CD4-positive, alpha-beta memory T cell (primary cell): ENCODE measurements at regions not wholly inside any gene's neighbourhood (a gene's known extent, or its start where the extent isn't known, plus 50 kb on each side); places are given as distances from the start of the nearest gene placed in this dataset.

Experiments used
- CTCF ChIA-PET: fragments of 350-600 bp; sonication (Branson Sonifier 250); formaldehyde crosslinking; loops from one replicate; lab custom pipeline; 2021; ENCODE audit warnings: inconsistent platforms; ENCODE audit not compliant: partially characterized antibody; lab: Charles Lee
- POLR2A ChIA-PET: fragments of 350-600 bp; sonication (Branson Sonifier 250); formaldehyde crosslinking; loops from one replicate; lab custom pipeline; 2021; ENCODE audit not compliant: partially characterized antibody; lab: Charles Lee
- DNase-seq, 5 donors: peaks; one replicate each; pipeline versions ENCODE4 v3.0.0 to v3.0.0-alpha.2; 2020 to 2022; ENCODE audit warnings: mixed read lengths in 1 of 5
- H3K27ac ChIP-seq: one replicate; pipeline ENCODE4 v1.7.0; 2013; ENCODE audit warnings: low read depth, low read length
- H3K27me3 ChIP-seq: 2 replicates; pipeline ENCODE4 v1.7.0; 2013; ENCODE audit warnings: mild to moderate bottlenecking, low read length, moderate library complexity; ENCODE audit not compliant: insufficient read depth
- H3K36me3 ChIP-seq: 2 replicates; pipeline ENCODE4 v1.7.0; 2013; ENCODE audit warnings: mild to moderate bottlenecking, low read length, moderate library complexity; ENCODE audit not compliant: insufficient read depth
- H3K4me1 ChIP-seq: 2 replicates; pipeline ENCODE4 v1.7.0; 2013; ENCODE audit warnings: mild to moderate bottlenecking, low read length, moderate library complexity; ENCODE audit not compliant: insufficient read depth
- H3K4me3 ChIP-seq, 2 donors: one replicate each; pipeline ENCODE4 v1.7.0; 2013; ENCODE audit warnings: low read length in 2 of 2, mild to moderate bottlenecking in 1 of 2
- H3K9me3 ChIP-seq, 2 donors: one replicate each; pipeline ENCODE4 v1.7.0; 2013; ENCODE audit warnings: low read length in 2 of 2, control low read depth in 1 of 2; ENCODE audit not compliant: control insufficient read depth in 1 of 2
- H3K27ac Mint-ChIP-seq, 7 donors: one replicate each; pipeline ENCODE4 v1.8.0; 2020 to 2021; ENCODE audit warnings: mixed read lengths in 7 of 7, mild to moderate bottlenecking in 6 of 7, inconsistent platforms in 3 of 7, moderate library complexity in 3 of 7
- H3K27me3 Mint-ChIP-seq, 2 donors: one replicate each; pipeline ENCODE4 v1.8.0; 2020 to 2021; ENCODE audit warnings: mixed read lengths in 2 of 2
- H3K36me3 Mint-ChIP-seq, 2 donors: one replicate each; pipeline ENCODE4 v1.8.0; 2020 to 2021; ENCODE audit warnings: mixed read lengths in 2 of 2, inconsistent platforms in 1 of 2, mild to moderate bottlenecking in 1 of 2
- H3K4me1 Mint-ChIP-seq, 4 donors: one replicate each; pipeline ENCODE4 v1.8.0; 2020 to 2021; ENCODE audit warnings: mixed read lengths in 4 of 4, mild to moderate bottlenecking in 1 of 4
- H3K4me3 Mint-ChIP-seq, 8 donors: one replicate each; pipeline ENCODE4 v1.8.0; 2020 to 2021; ENCODE audit warnings: mixed read lengths in 8 of 8, mild to moderate bottlenecking in 7 of 8, moderate library complexity in 6 of 8, inconsistent platforms in 3 of 8
- H3K9me3 Mint-ChIP-seq, 8 donors: one replicate each; pipeline ENCODE4 v1.8.0; 2020 to 2021; ENCODE audit warnings: mixed read lengths in 8 of 8, mild to moderate bottlenecking in 5 of 8, inconsistent platforms in 3 of 8, moderate library complexity in 1 of 8
- intact Hi-C: fragments of 100-400 bp; cut with micrococcal nuclease; formaldehyde crosslinking; loops from one replicate; pipeline ENCODE4 v1.15.1; 2023

GRCh38 chr7:118777308-118777707 lies 552.8 kb downstream of the ANKRD7 start:
- Mint-ChIP-seq H3K4me1 (no peaks in the 10 kb centered on the region), H3K9me3 (peaks cover 0 to 14% (median 4%) of the 10 kb centered on the region in 8 donors), H3K27ac (no peak overlapping the region), H3K4me3 (no peak overlapping the region), H3K27me3 (no peaks in the 10 kb centered on the region), H3K36me3 (no peaks in the 10 kb centered on the region)
- no peaks in the 10 kb centered on the region for H3K4me1 ChIP-seq
- H3K4me3 ChIP-seq: no peak overlapping the region
- intact Hi-C loops: no loop called here
- no peaks in the 10 kb centered on the region for H3K36me3 ChIP-seq
- ChIA-PET CTCF (no interaction called here), POLR2A (no interaction called here)
- DNase-seq: no peak
- H3K9me3 ChIP-seq: no peaks in the 10 kb centered on the region
- H3K27me3 ChIP-seq: no peaks in the 10 kb centered on the region
- no peak overlapping the region for H3K27ac ChIP-seq

GRCh38 chr7:118792682-118793081 lies 568.2 kb downstream of the ANKRD7 start:
- Mint-ChIP-seq H3K9me3 (peaks cover 0 to 12% (median 4%) of the 10 kb centered on the region in 8 donors), H3K4me3 (no peak overlapping the region), H3K36me3 (no peaks in the 10 kb centered on the region), H3K27me3 (no peaks in the 10 kb centered on the region), H3K4me1 (no peaks in the 10 kb centered on the region), H3K27ac (no peak overlapping the region)
- no peaks in the 10 kb centered on the region for H3K36me3 ChIP-seq
- ChIA-PET POLR2A (no interaction called here), CTCF (no interaction called here)
- no peak overlapping the region for H3K4me3 ChIP-seq
- intact Hi-C loops: no loop called here
- H3K27me3 ChIP-seq: no peaks in the 10 kb centered on the region
- H3K4me1 ChIP-seq: no peaks in the 10 kb centered on the region
- H3K27ac ChIP-seq: no peak overlapping the region
- DNase-seq: no peak
- no peaks in the 10 kb centered on the region for H3K9me3 ChIP-seq

GRCh38 chr7:118793582-118793981 lies 569.1 kb downstream of the ANKRD7 start:
- CTCF ChIA-PET: no interaction called here
- no peak overlapping the region for H3K4me3 Mint-ChIP-seq
- Histone ChIP-seq H3K4me3 (no peak overlapping the region), H3K36me3 (no peaks in the 10 kb centered on the region), H3K9me3 (no peaks in the 10 kb centered on the region), H3K27ac (no peak overlapping the region), H3K27me3 (no peaks in the 10 kb centered on the region), H3K4me1 (no peaks in the 10 kb centered on the region)
- H3K9me3 Mint-ChIP-seq: peaks cover 0 to 12% (median 4%) of the 10 kb centered on the region in 8 donors
- H3K27me3 Mint-ChIP-seq: no peaks in the 10 kb centered on the region
- POLR2A ChIA-PET: no interaction called here
- intact Hi-C loops: no loop called here
- H3K36me3 Mint-ChIP-seq: no peaks in the 10 kb centered on the region
- H3K4me1 Mint-ChIP-seq: no peaks in the 10 kb centered on the region
- DNase-seq: no peak
- H3K27ac Mint-ChIP-seq: no peak overlapping the region

- Mint-ChIP-seq H3K27me3 (no peaks in the 10 kb centered on the region), H3K4me1 (no peaks in the 10 kb centered on the region), H3K4me3 (no peak overlapping the region), H3K9me3 (peaks cover 0 to 15% (median 7%) of the 10 kb centered on the region in 8 donors), H3K36me3 (no peaks in the 10 kb centered on the region), H3K27ac (no peak overlapping the region)
- ChIA-PET CTCF (no interaction called here), POLR2A (no interaction called here)
- Histone ChIP-seq H3K4me3 (no peak overlapping the region), H3K27ac (no peak overlapping the region), H3K4me1 (no peaks in the 10 kb centered on the region), H3K27me3 (no peaks in the 10 kb centered on the region), H3K9me3 (no peaks in the 10 kb centered on the region), H3K36me3 (no peaks in the 10 kb centered on the region)
- intact Hi-C loops: no loop called here
- DNase-seq: no peak
These were observed 569.9 kb downstream of the ANKRD7 start for GRCh38 chr7:118794419-118794818.

GRCh38 chr7:118801366-118801765 lies 576.9 kb downstream of the ANKRD7 start:
- H3K27ac Mint-ChIP-seq: no peak overlapping the region

GRCh38 chr7:118802726-118803125 lies 578.2 kb downstream of the ANKRD7 start:
- CTCF ChIA-PET: interaction anchor here (0.7 kb wide), 1 partner anchor 723 kb away, joined by 3 read pairs; no protein-coding TSS in a partner anchor
- H3K9me3 ChIP-seq: no peaks in the 10 kb centered on the region
- H3K36me3 ChIP-seq: no peaks in the 10 kb centered on the region
- peaks cover 2 to 21% (median 16%) of the 10 kb centered on the region in 8 donors for H3K9me3 Mint-ChIP-seq
- no peak overlapping the region for H3K27ac Mint-ChIP-seq
- H3K4me3 Mint-ChIP-seq: no peak overlapping the region
- no peak overlapping the region for H3K4me3 ChIP-seq
- intact Hi-C loops: no loop called here
- no peak overlapping the region for H3K27ac ChIP-seq
- DNase-seq: no peak
- no peaks in the 10 kb centered on the region for H3K4me1 ChIP-seq
- no peaks in the 10 kb centered on the region for H3K27me3 ChIP-seq
- H3K4me1 Mint-ChIP-seq: no peaks in the 10 kb centered on the region
- no peaks in the 10 kb centered on the region for H3K27me3 Mint-ChIP-seq
- POLR2A ChIA-PET: no interaction called here
- H3K36me3 Mint-ChIP-seq: no peaks in the 10 kb centered on the region

More at GRCh38 chr7:118801366-118801765, 576.9 kb downstream of the ANKRD7 start:
- no peaks in the 10 kb centered on the region for H3K27me3 ChIP-seq
- no peak for DNase-seq
- H3K4me3 Mint-ChIP-seq: no peak overlapping the region
- H3K9me3 ChIP-seq: no peaks in the 10 kb centered on the region
- intact Hi-C loops: no loop called here
- H3K36me3 ChIP-seq: no peaks in the 10 kb centered on the region
- H3K9me3 Mint-ChIP-seq: peaks cover 2 to 21% (median 16%) of the 10 kb centered on the region in 8 donors
- no peaks in the 10 kb centered on the region for H3K4me1 Mint-ChIP-seq
- no peaks in the 10 kb centered on the region for H3K4me1 ChIP-seq
- no peaks in the 10 kb centered on the region for H3K36me3 Mint-ChIP-seq
- no peak overlapping the region for H3K4me3 ChIP-seq
- ChIA-PET CTCF (no interaction called here), POLR2A (no interaction called here)
- H3K27me3 Mint-ChIP-seq: no peaks in the 10 kb centered on the region
- no peak overlapping the region for H3K27ac ChIP-seq

- no peaks in the 10 kb centered on the region for H3K36me3 ChIP-seq
- H3K27me3 Mint-ChIP-seq: no peaks in the 10 kb centered on the region
- ChIA-PET CTCF (no interaction called here), POLR2A (no interaction called here)
- no peaks in the 10 kb centered on the region for H3K27me3 ChIP-seq
- no peaks in the 10 kb centered on the region for H3K9me3 ChIP-seq
- intact Hi-C loops: no loop called here
- no peak for DNase-seq
- peaks cover 0 to 12% (median 4%) of the 10 kb centered on the region in 8 donors for H3K9me3 Mint-ChIP-seq
- H3K36me3 Mint-ChIP-seq: no peaks in the 10 kb centered on the region
- no peaks in the 10 kb centered on the region for H3K4me1 Mint-ChIP-seq
- H3K27ac ChIP-seq: no peak overlapping the region
- H3K27ac Mint-ChIP-seq: no peak overlapping the region
- H3K4me1 ChIP-seq: no peaks in the 10 kb centered on the region
- H3K4me3 ChIP-seq: no peak overlapping the region
- no peak overlapping the region for H3K4me3 Mint-ChIP-seq
These were observed 601.7 kb downstream of the ANKRD7 start for GRCh38 chr7:118826246-118826645.

GRCh38 chr7:118836933-118837332 lies 612.4 kb downstream of the ANKRD7 start:
- H3K27me3 ChIP-seq: no peaks in the 10 kb centered on the region
- ChIA-PET POLR2A (no interaction called here), CTCF (no interaction called here)
- Mint-ChIP-seq H3K27me3 (no peaks in the 10 kb centered on the region), H3K36me3 (no peaks in the 10 kb centered on the region), H3K27ac (no peak overlapping the region), H3K4me1 (no peaks in the 10 kb centered on the region), H3K9me3 (peaks cover 0 to 12% (median 4%) of the 10 kb centered on the region in 8 donors), H3K4me3 (no peak overlapping the region)
- H3K27ac ChIP-seq: no peak overlapping the region
- intact Hi-C loops: loop anchor here (10.0 kb wide), 1 partner anchor 58 kb away; no protein-coding TSS in a partner anchor
- DNase-seq: no peak
- H3K4me1 ChIP-seq: no peaks in the 10 kb centered on the region
- no peak overlapping the region for H3K4me3 ChIP-seq
- H3K36me3 ChIP-seq: no peaks in the 10 kb centered on the region
- no peaks in the 10 kb centered on the region for H3K9me3 ChIP-seq
